ENCODE measurements at regions not wholly inside any gene's neighbourhood (a gene's known extent, or its start where the extent isn't known, plus 50 kb on each side); places are given as distances from the start of the nearest gene placed in this dataset.

- TF ChIP-seq ZFX (IDR thresholded peaks at IDR 0.05; ENCODE audit: borderline replicate concordance) (no peak), CTCF (IDR thresholded peaks at IDR 0.05) (no peak)
- H3K27ac ChIP-seq, result no peak overlapping the region
These were observed 65.0 kb upstream of the GGTA1 start for GRCh38 chr9:121564504-121565260.

GRCh38 chr9:121566481-121567465 lies 67.1 kb upstream of the GGTA1 start:
- TF ChIP-seq CTCF (IDR thresholded peaks at IDR 0.05), result no peak
- TF ChIP-seq ZFX (IDR thresholded peaks at IDR 0.05; ENCODE audit: borderline replicate concordance), result no peak
- no peak overlapping the region for H3K27ac ChIP-seq

- TF ChIP-seq CTCF (IDR thresholded peaks at IDR 0.05) (no peak), ZFX (IDR thresholded peaks at IDR 0.05; ENCODE audit: borderline replicate concordance) (no peak)
- H3K27ac ChIP-seq, result no peak overlapping the region
These were observed 68.1 kb upstream of the GGTA1 start for GRCh38 chr9:121567500-121568342.

GRCh38 chr9:121568343-121569265 lies 69.0 kb upstream of the GGTA1 start:
- H3K27ac ChIP-seq, result no peak overlapping the region
- TF ChIP-seq CTCF (IDR thresholded peaks at IDR 0.05) (no peak), ZFX (IDR thresholded peaks at IDR 0.05; ENCODE audit: borderline replicate concordance) (no peak)

- no peak for TF ChIP-seq CTCF (IDR thresholded peaks at IDR 0.05)
- H3K27ac ChIP-seq, result no peak overlapping the region
These were observed 69.6 kb upstream of the GGTA1 start for GRCh38 chr9:121569266-121569648.

- TF ChIP-seq ZFX (IDR thresholded peaks at IDR 0.05; ENCODE audit: borderline replicate concordance) (no peak), CTCF (IDR thresholded peaks at IDR 0.05) (no peak)
- no peak overlapping the region for H3K27ac ChIP-seq
These were observed 72.9 kb upstream of the GGTA1 start for GRCh38 chr9:121572581-121572980.
